GM19324 (cell line): ENCODE measurements at regions not wholly inside any gene's neighbourhood (a gene's known extent, or its start where the extent isn't known, plus 50 kb on each side); places are given as distances from the start of the nearest gene placed in this dataset.
"Not testable (repeated sequence)": the region's sequence is repeated elsewhere in the genome, so short reads cannot be mapped to it uniquely, and the experiment has no call there.

Experiments
- ATAC-seq: cut with Tn5 transposase; IDR thresholded peaks from one replicate; pipeline ENCODE4 v1.9.1; 2021; ENCODE audit warnings: mild to moderate bottlenecking, moderate library complexity; ENCODE audit not compliant: unreplicated experiment, low FRiP score

- no peak for ATAC-seq
These were observed 600.5 kb downstream of the KCNT2 start for GRCh38 chr1:196007763-196008162.

DNA sequence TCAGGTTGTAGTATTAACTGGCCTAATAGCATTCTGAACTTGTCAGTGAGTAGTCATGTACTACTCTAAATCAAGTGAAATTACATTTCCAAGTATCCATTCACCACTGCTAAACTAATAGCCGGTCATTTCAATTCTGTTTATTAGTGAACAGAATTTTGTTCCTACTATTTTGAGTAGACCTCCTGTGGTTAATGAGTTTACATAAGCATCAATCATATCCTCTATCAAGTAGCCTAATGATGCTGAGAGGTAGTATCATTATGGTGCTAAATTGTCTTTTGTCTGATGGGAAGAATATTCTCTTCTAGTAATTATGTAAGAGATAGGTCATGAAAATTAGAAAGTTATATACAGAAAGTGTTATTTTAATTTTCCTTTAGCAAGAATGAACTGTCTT is 602.8 kb downstream of the KCNT2 start:
- no peak for ATAC-seq

- not testable (repeated sequence) for ATAC-seq
These were observed 603.9 kb downstream of the KCNT2 start for GRCh38 chr1:196004388-196004787.

GRCh38 chr1:196002906-196003305 is 605.3 kb downstream of the KCNT2 start:
- no peak for ATAC-seq

DNA sequence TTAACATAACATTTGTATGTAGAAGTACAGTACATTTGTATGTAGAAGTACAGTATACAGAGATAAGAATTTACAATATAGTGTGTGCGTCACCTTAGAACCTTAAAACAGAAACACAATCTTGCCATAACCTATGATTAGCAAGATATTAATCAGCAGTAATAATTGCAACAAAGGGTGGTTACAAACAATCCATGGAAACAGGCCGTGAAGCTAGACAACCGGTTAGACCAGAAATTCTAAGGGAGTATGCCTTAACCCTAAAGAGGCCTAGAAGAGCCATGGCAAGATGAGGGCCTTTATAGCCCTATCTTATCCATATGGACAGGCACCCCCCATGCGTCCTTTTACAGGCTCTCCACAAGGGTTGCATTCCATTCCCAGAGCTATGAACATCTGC is 605.9 kb downstream of the KCNT2 start:
- ATAC-seq: not testable (repeated sequence)

DNA sequence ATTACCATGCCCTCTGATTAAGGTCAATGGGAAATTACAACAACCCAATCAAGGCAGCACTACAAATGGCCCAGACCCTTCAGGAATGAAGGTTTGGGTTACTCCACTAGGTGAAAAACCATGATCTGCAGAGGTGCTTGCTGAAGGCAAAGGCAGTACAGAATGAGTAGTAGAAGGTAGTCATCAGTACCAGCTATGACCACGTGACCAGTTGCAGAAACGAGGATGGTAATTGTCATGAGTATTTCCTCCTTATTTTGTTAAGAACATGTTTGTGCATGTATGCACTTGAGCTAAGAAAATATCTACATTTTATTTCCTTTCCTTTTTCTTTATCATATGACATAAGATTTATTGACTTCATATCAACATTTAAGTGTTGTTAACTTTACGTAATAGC is 607.1 kb downstream of the KCNT2 start:
- ATAC-seq: no peak

DNA sequence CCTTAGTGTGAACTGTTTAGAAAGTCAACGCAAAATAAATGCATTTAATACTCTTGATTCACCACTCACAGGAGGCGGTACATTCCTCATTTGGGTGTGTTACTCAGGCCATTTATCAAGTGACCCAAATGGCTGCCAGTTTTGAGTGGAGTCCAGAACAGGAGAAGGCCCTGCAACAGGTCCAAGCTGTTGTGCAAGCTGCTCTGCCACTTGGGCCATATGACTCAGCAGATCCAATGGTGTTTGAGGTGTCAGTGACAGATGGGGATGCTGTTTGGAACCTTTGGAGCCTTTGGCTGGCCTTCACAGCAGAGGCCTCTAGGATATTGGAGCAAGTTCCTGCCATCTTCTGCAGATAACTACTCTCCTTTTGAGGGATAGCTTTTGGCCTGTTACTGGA is 609.2 kb downstream of the KCNT2 start:
- no peak for ATAC-seq

DNA sequence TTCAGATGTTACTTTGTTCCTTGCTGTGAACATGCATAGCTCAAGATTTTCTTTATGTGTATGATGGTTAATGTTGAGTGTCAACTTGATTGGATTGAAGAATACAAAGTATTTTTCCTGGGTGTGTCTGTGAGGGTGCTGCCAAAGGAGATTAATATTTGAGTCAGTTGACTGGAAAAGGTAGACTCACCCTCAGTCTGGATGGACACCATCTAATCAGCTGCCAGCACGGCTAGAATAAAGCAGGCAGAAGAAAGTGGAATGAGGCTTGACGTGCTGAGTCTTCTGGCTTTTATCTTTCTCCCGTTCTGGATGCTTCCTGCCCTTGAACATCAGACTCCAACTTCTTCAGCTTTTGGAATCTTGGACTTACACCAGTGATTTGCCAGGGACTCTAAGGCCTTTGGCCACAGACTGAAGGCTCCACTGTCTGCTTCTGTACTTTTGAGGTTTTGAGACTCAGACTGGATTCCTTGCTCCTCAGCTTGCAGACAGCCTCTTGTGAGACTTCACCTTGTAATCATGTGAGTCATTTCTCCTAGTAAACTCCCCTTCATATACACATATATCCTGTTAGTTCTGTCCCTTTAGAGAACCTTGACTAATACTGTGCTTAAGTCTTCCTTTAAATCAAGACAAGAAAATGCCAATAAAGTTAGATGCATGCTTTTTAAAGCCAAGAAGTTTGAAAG is 626.6 kb downstream of the KCNT2 start:
- no peak for ATAC-seq

DNA sequence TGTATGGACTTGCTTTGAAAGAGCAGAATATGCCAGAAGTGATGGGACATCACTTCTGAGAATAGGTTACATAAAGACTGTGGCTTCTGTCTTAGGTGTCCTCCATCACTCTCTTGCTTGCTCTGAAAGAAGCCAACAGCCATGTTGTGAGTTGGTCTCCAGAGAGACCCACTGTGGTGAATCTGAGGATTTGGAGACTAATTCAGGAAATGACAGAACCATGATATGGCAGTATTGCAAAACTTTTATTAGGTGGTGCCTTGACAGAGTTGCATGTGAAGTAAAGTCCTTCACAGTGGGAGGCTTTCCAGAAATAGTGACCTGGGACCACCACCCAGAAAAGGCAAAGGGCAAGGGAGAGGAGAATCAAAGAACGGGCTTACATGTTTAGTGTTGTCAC is 628.6 kb downstream of the KCNT2 start:
- ATAC-seq: no peak

- ATAC-seq: no peak
These were observed 634.8 kb downstream of the KCNT2 start for GRCh38 chr1:195973311-195973904.

GRCh38 chr1:195971589-195971988 is 636.7 kb downstream of the KCNT2 start:
- ATAC-seq: no peak

- ATAC-seq: no peak
These were observed 638.0 kb downstream of the KCNT2 start for GRCh38 chr1:195970209-195970608.

GRCh38 chr1:195965475-195965874 is 642.8 kb downstream of the KCNT2 start:
- ATAC-seq: no peak

GRCh38 chr1:195965036-195965435 is 643.2 kb downstream of the KCNT2 start:
- ATAC-seq: no peak

DNA sequence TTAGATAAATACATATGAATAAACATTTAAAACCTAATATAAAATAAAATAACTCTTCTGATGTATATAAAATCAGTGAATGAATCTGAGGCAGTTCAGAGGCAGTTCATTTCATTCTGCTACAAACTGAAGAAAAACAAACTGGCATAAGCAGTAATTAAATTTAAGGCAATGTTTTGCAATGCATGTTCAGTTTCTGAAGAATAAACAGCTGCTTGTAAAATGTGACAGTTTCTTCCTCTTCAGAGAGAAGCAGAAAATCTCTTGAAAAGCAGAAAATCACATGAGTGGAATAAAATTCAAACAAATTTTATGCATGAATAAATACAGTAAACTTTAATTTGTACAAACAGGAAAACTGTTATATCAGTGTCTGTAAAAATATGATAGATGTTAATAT is 643.7 kb downstream of the KCNT2 start:
- no peak for ATAC-seq

DNA sequence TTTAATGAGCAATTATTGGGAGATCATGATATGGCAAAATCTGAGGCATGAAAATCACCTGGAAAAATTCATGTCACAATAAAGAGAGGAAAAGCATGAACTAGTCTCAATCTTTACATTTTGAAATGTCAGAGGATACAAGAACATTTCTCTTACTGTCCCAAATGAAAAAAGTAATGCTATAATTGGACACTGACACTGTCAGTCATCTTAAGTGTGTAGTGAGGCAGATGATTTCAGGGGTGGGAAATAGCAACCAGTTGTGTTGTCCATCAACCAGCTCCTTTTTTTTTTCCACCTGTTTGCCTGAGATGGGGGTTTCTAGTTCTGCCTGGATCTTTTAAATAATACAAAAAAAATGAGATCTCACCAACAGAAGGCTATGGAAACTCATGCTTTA is 646.2 kb downstream of the KCNT2 start:
- ATAC-seq: no peak

DNA sequence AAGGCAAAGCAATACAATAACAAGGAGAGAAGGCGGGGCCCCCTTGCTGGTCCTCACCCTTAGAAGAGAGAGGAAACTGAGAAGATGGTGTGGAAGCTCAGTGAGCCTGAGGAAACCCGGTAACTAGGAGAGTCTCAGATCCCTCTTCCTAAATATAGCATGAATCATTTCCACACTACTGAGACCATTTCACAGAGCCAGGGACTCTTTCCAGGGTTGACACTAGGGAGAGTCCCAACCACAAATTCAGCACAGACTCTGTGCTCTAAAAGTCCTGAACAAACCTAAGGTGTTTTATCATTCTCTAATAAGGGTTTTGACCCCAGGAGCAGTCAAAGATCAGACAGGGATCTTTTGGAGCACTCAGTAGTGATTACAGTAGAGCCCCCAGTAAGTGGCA is 647.7 kb downstream of the KCNT2 start:
- ATAC-seq: no peak

DNA sequence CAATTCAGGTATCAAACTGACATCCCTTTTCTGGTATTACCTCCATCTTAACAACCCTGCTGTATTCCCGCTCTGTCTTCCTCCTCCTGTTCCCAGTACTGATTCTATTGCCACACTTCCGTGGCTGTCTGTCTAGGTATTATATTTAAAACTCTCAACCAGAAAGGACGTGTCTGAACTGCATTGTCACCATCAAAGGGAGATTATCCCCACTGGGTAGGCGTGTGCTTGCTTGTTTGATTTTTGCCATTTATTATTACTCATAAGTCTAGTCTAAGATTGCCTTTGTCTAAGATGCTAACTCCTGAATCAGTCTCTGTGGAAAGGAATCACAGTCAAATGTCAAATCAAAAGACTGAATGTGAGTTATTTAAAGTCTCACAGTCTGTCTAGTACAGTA is 650.1 kb downstream of the KCNT2 start:
- no peak for ATAC-seq

DNA sequence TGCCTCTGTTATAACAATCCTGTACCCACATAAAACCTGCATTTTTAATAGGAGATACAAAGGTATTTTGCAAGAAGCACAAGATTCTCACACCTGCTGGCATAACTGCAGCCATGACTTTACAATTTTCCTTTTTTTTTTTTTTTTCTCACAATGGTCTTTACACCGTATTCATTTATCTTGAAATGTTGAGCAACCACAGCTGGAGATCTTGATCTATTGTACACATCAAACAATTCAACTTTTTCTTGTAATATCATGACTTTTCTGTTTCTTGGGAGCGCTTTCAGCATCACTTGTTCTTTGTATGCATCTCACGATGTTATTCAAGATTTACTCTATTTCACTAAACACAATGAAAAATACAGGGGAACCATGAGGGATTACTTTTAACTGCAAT is 651.4 kb downstream of the KCNT2 start:
- no peak for ATAC-seq

DNA sequence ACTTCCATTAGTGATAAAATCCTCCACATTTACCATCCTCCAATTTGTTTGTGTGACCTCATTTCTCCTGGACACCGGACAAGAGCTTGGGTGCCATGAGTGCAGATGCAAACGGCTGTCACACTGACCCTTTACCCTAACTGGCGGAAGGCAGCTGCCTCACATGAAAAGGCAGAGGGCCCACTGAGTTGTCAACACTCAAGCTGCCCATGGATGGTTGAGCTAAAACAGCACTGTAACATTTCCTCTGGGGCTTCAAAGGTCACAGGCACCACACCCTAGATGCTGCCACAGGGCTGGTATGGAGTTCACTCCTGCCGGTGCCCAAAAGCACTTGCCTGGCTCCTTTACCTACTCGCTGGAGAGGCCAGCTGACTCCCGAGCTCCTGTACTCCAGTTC is 653.4 kb downstream of the KCNT2 start:
- ATAC-seq: no peak

GRCh38 chr1:195951313-195951712 is 656.9 kb downstream of the KCNT2 start:
- no peak for ATAC-seq

DNA sequence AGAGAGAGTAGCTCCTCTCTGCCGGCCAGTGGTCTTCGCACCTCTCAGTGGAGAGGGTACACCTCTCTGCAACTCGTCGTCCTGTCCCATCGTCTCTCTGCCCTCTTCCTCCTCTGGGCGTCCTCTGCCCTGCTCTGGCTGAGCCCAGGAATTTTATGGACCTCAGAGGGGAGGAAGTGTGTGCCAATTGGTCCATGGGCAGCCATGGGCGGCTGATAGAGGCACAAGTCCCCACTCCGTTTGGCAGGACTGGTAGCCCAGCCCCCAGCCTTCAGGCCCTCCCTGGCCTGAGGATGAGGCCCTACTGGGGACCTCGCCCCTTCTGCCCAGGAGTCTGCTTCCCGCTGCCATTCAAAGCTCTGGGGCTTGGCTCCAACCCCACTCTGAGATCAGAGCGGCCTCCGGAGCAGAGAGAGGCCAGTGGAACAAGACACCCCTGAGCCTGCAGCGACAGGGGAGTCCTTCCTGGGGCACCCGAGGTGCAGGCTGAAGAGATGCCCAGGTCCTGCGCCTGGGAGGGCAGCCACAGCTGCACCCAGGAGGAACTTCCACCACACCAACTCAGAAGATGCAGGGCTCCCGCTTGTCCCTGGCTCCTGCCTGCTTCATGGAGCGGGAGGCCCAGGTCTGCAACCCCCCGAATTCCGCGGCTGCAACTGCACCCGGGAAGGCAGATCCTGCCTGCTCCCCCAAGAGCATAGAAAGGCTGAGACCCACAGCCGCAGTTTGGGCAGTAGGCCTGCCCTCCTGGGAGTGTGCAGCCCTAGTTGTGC is 659.9 kb downstream of the KCNT2 start:
- no peak for ATAC-seq
